DOHH2 (cell line): ENCODE measurements at regions not wholly inside any gene's neighbourhood (a gene's known extent, or its start where the extent isn't known, plus 50 kb on each side); places are given as distances from the start of the nearest gene placed in this dataset.

ENCODE experiments used
- H3F3A ChIP-seq: fragments of 200-600 bp; sonication (generic), shearing (Covaris generic); 2 replicates; pipeline ENCODE4 v1.6.0; 2016; ENCODE audit warnings: antibody characterized with exemption, mild to moderate bottlenecking; ENCODE audit not compliant: control insufficient read depth, insufficient read depth
- H3K27ac ChIP-seq: fragments of 200-600 bp; sonication (generic); 2 replicates; pipeline ENCODE4 v1.5.1; 2014; ENCODE audit warnings: low read depth, mild to moderate bottlenecking, low read length, moderate library complexity
- H3K27me3 ChIP-seq: fragments of 200-600 bp; sonication (generic); 2 replicates; pipeline ENCODE4 v1.6.1; 2014; ENCODE audit warnings: mild to moderate bottlenecking, low read length, mixed read lengths; ENCODE audit not compliant: control insufficient read depth
- H3K36me3 ChIP-seq: fragments of 200-600 bp; sonication (generic); 2 replicates; pipeline ENCODE4 v1.6.1; 2014; ENCODE audit warnings: mild to moderate bottlenecking, low read length, moderate library complexity, mixed read lengths; ENCODE audit not compliant: control insufficient read depth
- H3K4me1 ChIP-seq: fragments of 200-600 bp; sonication (generic); 2 replicates; pipeline ENCODE4 v1.6.1; 2014; ENCODE audit warnings: mild to moderate bottlenecking, low read length, mixed read lengths; ENCODE audit not compliant: control insufficient read depth
- H3K4me2 ChIP-seq: fragments of 200-600 bp; sonication (generic); 2 replicates; pipeline ENCODE4 v1.6.0; 2014; ENCODE audit warnings: mild to moderate bottlenecking, low read length, moderate library complexity
- H3K4me3 ChIP-seq: fragments of 200-600 bp; sonication (generic); 2 replicates; pipeline ENCODE4 v1.5.1; 2014; ENCODE audit warnings: mild to moderate bottlenecking, low read length, mixed read lengths
- H3K79me2 ChIP-seq: fragments of 200-600 bp; sonication (generic); 2 replicates; pipeline ENCODE4 v1.6.1; 2014; ENCODE audit warnings: mild to moderate bottlenecking, low read length, mixed read lengths; ENCODE audit not compliant: control insufficient read depth
- H3K9me2 ChIP-seq: fragments of 200-600 bp; sonication (generic); replicated peaks from 2 replicates; pipeline ENCODE4 v1.6.1; 2014; ENCODE audit warnings: mild to moderate bottlenecking, low read length, mixed read lengths; ENCODE audit not compliant: control insufficient read depth
- H3K9me3 ChIP-seq: fragments of 200-600 bp; sonication (generic); 2 replicates; pipeline ENCODE4 v1.6.1; 2014; ENCODE audit warnings: antibody characterized with exemption, low read length, mixed read lengths; ENCODE audit not compliant: control insufficient read depth, insufficient read depth
- H4K20me1 ChIP-seq: fragments of 200-600 bp; sonication (generic); 2 replicates; pipeline ENCODE4 v1.6.0; 2014; ENCODE audit warnings: low read depth, mild to moderate bottlenecking, antibody characterized with exemption, low read length, moderate library complexity; ENCODE audit not compliant: control insufficient read depth, insufficient read depth
- EZH2phosphoT487 ChIP-seq: fragments of 200-600 bp; sonication (generic); IDR thresholded peaks from 2 replicates; pipeline ENCODE4 v1.6.1; 2017; ENCODE audit warnings: borderline replicate concordance, mild to moderate bottlenecking, antibody characterized with exemption, low read length, moderate library complexity, mixed read lengths
- TF ChIP-seq, protein P1 (sequence below): fragments of 200-600 bp; sonication (generic); IDR thresholded peaks from one replicate; pipeline ENCODE4 v1.5.1; 2014; ENCODE audit warnings: antibody characterized with exemption, mild to moderate bottlenecking, low read depth, low read length; ENCODE audit not compliant: poor library complexity, severe bottlenecking

GRCh38 chr11:37092487-37092886 is 494.5 kb upstream of the RAG2 start:
- no peak overlapping the region for H3K4me2 ChIP-seq
- no peaks in the 10 kb centered on the region for H3K9me2 ChIP-seq
- H3K27me3 ChIP-seq, result no peaks in the 10 kb centered on the region
- H3K79me2 ChIP-seq, result no peaks in the 10 kb centered on the region
- H3F3A ChIP-seq, result no peaks in the 10 kb centered on the region
- H4K20me1 ChIP-seq, result no peaks in the 10 kb centered on the region
- no peaks in the 10 kb centered on the region for H3K4me1 ChIP-seq
- no peaks in the 10 kb centered on the region for H3K36me3 ChIP-seq
- no peak overlapping the region for H3K4me3 ChIP-seq
- H3K27ac ChIP-seq, result no peak overlapping the region
- TF ChIP-seq, protein P1, sequence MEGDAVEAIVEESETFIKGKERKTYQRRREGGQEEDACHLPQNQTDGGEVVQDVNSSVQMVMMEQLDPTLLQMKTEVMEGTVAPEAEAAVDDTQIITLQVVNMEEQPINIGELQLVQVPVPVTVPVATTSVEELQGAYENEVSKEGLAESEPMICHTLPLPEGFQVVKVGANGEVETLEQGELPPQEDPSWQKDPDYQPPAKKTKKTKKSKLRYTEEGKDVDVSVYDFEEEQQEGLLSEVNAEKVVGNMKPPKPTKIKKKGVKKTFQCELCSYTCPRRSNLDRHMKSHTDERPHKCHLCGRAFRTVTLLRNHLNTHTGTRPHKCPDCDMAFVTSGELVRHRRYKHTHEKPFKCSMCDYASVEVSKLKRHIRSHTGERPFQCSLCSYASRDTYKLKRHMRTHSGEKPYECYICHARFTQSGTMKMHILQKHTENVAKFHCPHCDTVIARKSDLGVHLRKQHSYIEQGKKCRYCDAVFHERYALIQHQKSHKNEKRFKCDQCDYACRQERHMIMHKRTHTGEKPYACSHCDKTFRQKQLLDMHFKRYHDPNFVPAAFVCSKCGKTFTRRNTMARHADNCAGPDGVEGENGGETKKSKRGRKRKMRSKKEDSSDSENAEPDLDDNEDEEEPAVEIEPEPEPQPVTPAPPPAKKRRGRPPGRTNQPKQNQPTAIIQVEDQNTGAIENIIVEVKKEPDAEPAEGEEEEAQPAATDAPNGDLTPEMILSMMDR, result no peak
- TF ChIP-seq EZH2phosphoT487, result no peak
- H3K9me3 ChIP-seq, result no peaks in the 10 kb centered on the region

GRCh38 chr11:37089439-37089838 is 491.4 kb upstream of the RAG2 start:
- no peak for TF ChIP-seq EZH2phosphoT487
- TF ChIP-seq, protein P1, result no peak
- Histone ChIP-seq H3K9me3 (no peaks in the 10 kb centered on the region), H3K36me3 (no peaks in the 10 kb centered on the region), H3K9me2 (no peaks in the 10 kb centered on the region), H3K4me3 (no peak overlapping the region), H3K4me1 (no peaks in the 10 kb centered on the region), H3F3A (no peaks in the 10 kb centered on the region), H3K27me3 (no peaks in the 10 kb centered on the region), H3K27ac (no peak overlapping the region), H3K4me2 (no peak overlapping the region), H3K79me2 (no peaks in the 10 kb centered on the region), H4K20me1 (no peaks in the 10 kb centered on the region)

DNA sequence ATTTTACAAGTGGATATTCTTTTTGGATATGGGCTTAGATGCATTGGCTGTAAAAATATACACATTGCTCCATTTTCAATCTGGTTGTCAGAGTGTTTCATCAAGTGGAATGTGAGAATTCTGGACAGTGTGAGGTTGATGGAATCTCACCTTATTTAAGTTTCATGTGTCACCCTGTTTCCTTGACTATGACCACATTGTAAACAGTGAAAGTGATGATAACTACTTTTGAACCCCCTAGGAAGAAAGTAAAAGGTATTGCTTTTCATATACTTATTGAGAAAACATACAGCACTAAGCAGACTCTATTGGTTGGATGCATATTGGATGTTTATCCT is 490.5 kb upstream of the RAG2 start:
- Histone ChIP-seq H3K79me2 (no peaks in the 10 kb centered on the region), H3K4me3 (no peak overlapping the region), H3K27me3 (no peaks in the 10 kb centered on the region), H3F3A (no peaks in the 10 kb centered on the region), H3K9me3 (no peaks in the 10 kb centered on the region), H3K9me2 (no peaks in the 10 kb centered on the region), H3K4me1 (no peaks in the 10 kb centered on the region), H3K27ac (no peak overlapping the region), H3K36me3 (no peaks in the 10 kb centered on the region), H3K4me2 (no peak overlapping the region), H4K20me1 (no peaks in the 10 kb centered on the region)
- no peak for TF ChIP-seq EZH2phosphoT487

GRCh38 chr11:37087650-37088572 is 489.9 kb upstream of the RAG2 start:
- H3K9me3 ChIP-seq, result no peaks in the 10 kb centered on the region
- TF ChIP-seq EZH2phosphoT487, result no peak
- TF ChIP-seq, protein P1, result no peak
- no peak overlapping the region for H3K27ac ChIP-seq
- H3K36me3 ChIP-seq, result no peaks in the 10 kb centered on the region
- no peak overlapping the region for H3K4me2 ChIP-seq
- no peaks in the 10 kb centered on the region for H4K20me1 ChIP-seq
- no peaks in the 10 kb centered on the region for H3K79me2 ChIP-seq
- H3K27me3 ChIP-seq, result no peaks in the 10 kb centered on the region
- H3F3A ChIP-seq, result no peaks in the 10 kb centered on the region
- no peak overlapping the region for H3K4me3 ChIP-seq
- no peaks in the 10 kb centered on the region for H3K9me2 ChIP-seq
- no peaks in the 10 kb centered on the region for H3K4me1 ChIP-seq
